Mesothelial cell of epicardium (in vitro differentiated cells): ENCODE measurements at regions not wholly inside any gene's neighbourhood (a gene's known extent, or its start where the extent isn't known, plus 50 kb on each side); places are given as distances from the start of the nearest gene placed in this dataset.

Experiments used
- DNase-seq, 2 experiments: peaks; one replicate each; pipeline ENCODE4 v3.0.0; 2021; ENCODE audit warnings: low spot score in 2 of 2; ENCODE audit not compliant: unreplicated experiment in 2 of 2
- H3K27ac Mint-ChIP-seq: 2 replicates; pipeline ENCODE4 v1.8.0; 2021; ENCODE audit warnings: mixed read lengths
- H3K27me3 Mint-ChIP-seq: 2 replicates; pipeline ENCODE4 v1.8.0; 2021; ENCODE audit warnings: low read depth, mixed read lengths
- H3K36me3 Mint-ChIP-seq: 2 replicates; pipeline ENCODE4 v1.8.0; 2021; ENCODE audit warnings: mixed read lengths
- H3K4me1 Mint-ChIP-seq: 2 replicates; pipeline ENCODE4 v1.8.0; 2021; ENCODE audit warnings: mixed read lengths
- H3K4me3 Mint-ChIP-seq: 2 replicates; pipeline ENCODE4 v1.8.0; 2021; ENCODE audit warnings: mild to moderate bottlenecking, moderate library complexity, mixed read lengths
- H3K9me3 Mint-ChIP-seq: 2 replicates; pipeline ENCODE4 v1.8.0; 2021; ENCODE audit warnings: mixed read lengths
- TF ChIP-seq, protein P1 (sequence below): fragments of 200-600 bp; sonication (generic); IDR thresholded peaks from one replicate; pipeline ENCODE4 v1.5.0; 2021; ENCODE audit warnings: antibody characterized with exemption; ENCODE audit not compliant: unreplicated experiment

DNA sequence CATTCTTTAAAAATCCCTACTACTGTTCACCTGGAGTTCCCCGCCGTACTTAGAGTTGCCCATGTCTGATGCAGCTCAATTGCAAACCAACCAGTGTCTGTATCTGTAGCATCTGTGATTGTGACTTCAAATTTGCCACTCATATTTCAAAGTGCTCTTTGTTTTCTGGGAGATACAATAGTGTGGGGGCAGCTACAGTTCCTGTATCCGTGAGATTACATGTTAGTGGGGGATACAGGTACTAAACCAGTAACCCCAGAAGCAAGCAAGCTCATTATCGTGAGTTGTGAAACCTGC is 140.9 kb downstream of the ANKRD60 start:
- no peaks in the 10 kb centered on the region for H3K36me3 Mint-ChIP-seq

DNA sequence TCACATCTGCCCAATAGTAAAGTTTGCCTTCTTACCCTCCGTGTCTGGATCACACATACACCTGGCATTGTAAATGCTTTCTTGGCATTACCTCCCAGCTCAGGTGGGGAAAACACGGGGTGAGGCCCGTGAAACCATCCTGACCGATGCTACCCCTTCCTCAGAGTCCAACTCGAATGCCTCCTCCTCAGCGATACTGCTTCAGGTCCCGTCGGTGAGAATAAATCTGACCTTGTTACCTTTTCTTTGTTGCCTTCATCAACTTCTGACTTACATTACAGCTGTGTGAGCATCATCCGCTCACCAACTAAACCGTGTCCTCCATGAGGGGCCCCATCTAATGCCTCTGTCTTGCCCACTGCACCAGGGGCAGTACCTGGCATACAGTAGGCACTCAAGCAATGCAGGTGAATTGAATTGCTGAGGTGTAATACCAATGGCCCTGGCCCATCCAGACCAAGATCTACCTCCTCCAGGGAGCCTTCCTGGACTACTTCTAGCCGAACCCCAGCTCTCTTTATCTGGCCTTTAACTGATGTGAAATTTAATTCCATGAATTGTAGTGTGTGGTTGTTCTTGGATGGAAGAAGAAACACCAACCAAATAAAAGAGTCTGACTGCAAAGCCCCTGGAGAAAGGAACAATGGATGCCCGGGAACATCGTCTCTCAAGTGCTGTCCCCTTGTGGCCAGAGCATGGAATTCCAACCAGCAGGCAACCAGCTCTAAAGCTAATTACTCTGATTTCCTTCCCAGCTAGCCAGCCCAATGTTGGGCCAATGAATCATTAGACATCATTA is 141.5 kb downstream of the ANKRD60 start:
- TF ChIP-seq, protein P1, sequence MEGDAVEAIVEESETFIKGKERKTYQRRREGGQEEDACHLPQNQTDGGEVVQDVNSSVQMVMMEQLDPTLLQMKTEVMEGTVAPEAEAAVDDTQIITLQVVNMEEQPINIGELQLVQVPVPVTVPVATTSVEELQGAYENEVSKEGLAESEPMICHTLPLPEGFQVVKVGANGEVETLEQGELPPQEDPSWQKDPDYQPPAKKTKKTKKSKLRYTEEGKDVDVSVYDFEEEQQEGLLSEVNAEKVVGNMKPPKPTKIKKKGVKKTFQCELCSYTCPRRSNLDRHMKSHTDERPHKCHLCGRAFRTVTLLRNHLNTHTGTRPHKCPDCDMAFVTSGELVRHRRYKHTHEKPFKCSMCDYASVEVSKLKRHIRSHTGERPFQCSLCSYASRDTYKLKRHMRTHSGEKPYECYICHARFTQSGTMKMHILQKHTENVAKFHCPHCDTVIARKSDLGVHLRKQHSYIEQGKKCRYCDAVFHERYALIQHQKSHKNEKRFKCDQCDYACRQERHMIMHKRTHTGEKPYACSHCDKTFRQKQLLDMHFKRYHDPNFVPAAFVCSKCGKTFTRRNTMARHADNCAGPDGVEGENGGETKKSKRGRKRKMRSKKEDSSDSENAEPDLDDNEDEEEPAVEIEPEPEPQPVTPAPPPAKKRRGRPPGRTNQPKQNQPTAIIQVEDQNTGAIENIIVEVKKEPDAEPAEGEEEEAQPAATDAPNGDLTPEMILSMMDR, result peak; percentile 83
- H3K27ac Mint-ChIP-seq, result no peak overlapping the region
- DNase-seq, result peak in 1 of 2 experiments; percentile 51
- H3K4me1 Mint-ChIP-seq, result peaks cover 2% of the 10 kb centered on the region
- H3K9me3 Mint-ChIP-seq, result no peaks in the 10 kb centered on the region
- no peak overlapping the region for H3K4me3 Mint-ChIP-seq
- no peaks in the 10 kb centered on the region for H3K36me3 Mint-ChIP-seq
- H3K27me3 Mint-ChIP-seq, result peaks cover 3% of the 10 kb centered on the region

More for the DNA sequence above, 140.9 kb downstream of the ANKRD60 start:
- H3K4me1 Mint-ChIP-seq, result no peaks in the 10 kb centered on the region
- H3K4me3 Mint-ChIP-seq, result no peak overlapping the region
- H3K27ac Mint-ChIP-seq, result no peak overlapping the region
- DNase-seq, result no peak
- no peaks in the 10 kb centered on the region for H3K9me3 Mint-ChIP-seq
- H3K27me3 Mint-ChIP-seq, result peaks cover 3% of the 10 kb centered on the region
- TF ChIP-seq, protein P1, result peak; percentile 16

DNA sequence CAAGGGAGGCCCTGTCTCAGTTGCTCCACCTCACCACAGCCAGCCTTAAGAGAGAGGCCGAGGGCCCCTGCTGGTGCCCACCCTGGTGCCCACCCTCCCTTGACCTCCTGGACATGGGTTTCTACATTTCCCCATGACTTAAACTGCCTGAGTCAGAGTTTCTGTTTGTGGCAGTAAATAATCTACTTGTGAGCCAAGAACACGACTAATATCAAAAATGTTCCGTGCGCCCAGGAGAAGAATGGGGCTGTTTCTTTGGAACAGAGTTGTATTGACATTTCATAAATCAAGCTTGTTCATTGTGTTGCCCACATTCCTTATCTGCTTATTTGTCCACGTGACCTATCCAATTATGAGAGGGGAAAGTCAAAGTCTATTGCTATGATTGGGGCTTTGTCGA is 143.5 kb downstream of the ANKRD60 start:
- TF ChIP-seq, protein P1, result no peak
- no peak overlapping the region for H3K27ac Mint-ChIP-seq
- DNase-seq, result no peak
- no peaks in the 10 kb centered on the region for H3K9me3 Mint-ChIP-seq
- H3K36me3 Mint-ChIP-seq, result no peaks in the 10 kb centered on the region
- H3K4me3 Mint-ChIP-seq, result no peak overlapping the region
- peaks cover 2% of the 10 kb centered on the region for H3K4me1 Mint-ChIP-seq
- H3K27me3 Mint-ChIP-seq, result no peaks in the 10 kb centered on the region

DNA sequence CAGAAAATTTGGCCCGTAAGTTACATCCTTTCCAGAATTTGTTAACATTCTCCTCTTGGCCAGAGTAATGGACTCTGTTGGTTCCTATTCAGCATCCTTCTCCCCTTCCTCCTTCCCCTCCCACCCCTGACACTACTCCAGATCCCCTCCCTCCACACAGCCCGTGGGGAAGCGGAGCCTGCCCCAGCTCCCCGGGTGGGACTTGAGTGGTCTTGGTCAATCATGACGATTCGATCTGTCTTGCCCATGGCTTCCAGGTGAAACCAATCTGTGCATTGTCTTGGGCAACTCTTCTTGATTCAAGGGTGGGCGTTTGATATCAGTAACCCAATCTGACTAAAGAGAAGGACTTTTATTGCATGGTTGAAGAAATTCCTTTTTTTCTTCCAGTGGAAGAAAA is 143.9 kb downstream of the ANKRD60 start:
- H3K27ac Mint-ChIP-seq, result no peak overlapping the region
- H3K4me1 Mint-ChIP-seq, result peaks cover 2% of the 10 kb centered on the region
- DNase-seq, result peak in 1 of 2 experiments; percentile 11
- H3K36me3 Mint-ChIP-seq, result no peaks in the 10 kb centered on the region
- no peak overlapping the region for H3K4me3 Mint-ChIP-seq
- H3K27me3 Mint-ChIP-seq, result no peaks in the 10 kb centered on the region
- H3K9me3 Mint-ChIP-seq, result no peaks in the 10 kb centered on the region
- TF ChIP-seq, protein P1, result no peak

GRCh38 chr20:58081846-58082245 is 146.6 kb downstream of the ANKRD60 start:
- Mint-ChIP-seq H3K27me3 (peaks cover 9% of the 10 kb centered on the region), H3K4me3 (no peak overlapping the region), H3K4me1 (peaks cover 5% of the 10 kb centered on the region), H3K9me3 (peaks cover 5% of the 10 kb centered on the region), H3K27ac (no peak overlapping the region), H3K36me3 (no peaks in the 10 kb centered on the region)
- TF ChIP-seq, protein P1, result no peak
- DNase-seq, result no peak
